Natural killer cell (primary cell): ENCODE measurements at regions not wholly inside any gene's neighbourhood (a gene's known extent, or its start where the extent isn't known, plus 50 kb on each side); places are given as distances from the start of the nearest gene placed in this dataset.

ENCODE experiments used
- ATAC-seq, 3 donors: fragments of 150-1000 bp in 2 of 3; fragments of 200-7000 bp in 1 of 3; cut with Tn5 transposase; 1 replicate in 1 of 3; 2 replicates in 2 of 3; pipeline ENCODE4 v1.10.0; 2021; ENCODE audit warnings: mild to moderate bottlenecking in 2 of 3, moderate library complexity in 2 of 3
- DNase-seq, 2 donors: peaks; one replicate each; pipeline versions ENCODE4 v3.0.0 to v3.0.0-alpha.2; 2013 to 2021; ENCODE audit warnings: mixed read lengths in 1 of 2
- H3K27ac ChIP-seq: one replicate; pipeline ENCODE4 v1.5.1; 2013; ENCODE audit warnings: mild to moderate bottlenecking, low read length
- H3K27me3 ChIP-seq: one replicate; pipeline ENCODE4 v1.6.1; 2013; ENCODE audit warnings: low read length; ENCODE audit not compliant: control insufficient read depth, insufficient read depth
- H3K36me3 ChIP-seq: one replicate; pipeline ENCODE4 v1.6.1; 2013; ENCODE audit warnings: low read length; ENCODE audit not compliant: control insufficient read depth, insufficient read depth
- H3K4me1 ChIP-seq: one replicate; pipeline ENCODE4 v1.6.1; 2013; ENCODE audit warnings: low read length; ENCODE audit not compliant: control insufficient read depth, insufficient read depth
- H3K4me3 ChIP-seq: one replicate; pipeline ENCODE4 v1.5.1; 2013; ENCODE audit warnings: low read length
- H3K9me3 ChIP-seq: one replicate; pipeline ENCODE4 v1.6.1; 2013; ENCODE audit warnings: low read length; ENCODE audit not compliant: control insufficient read depth, insufficient read depth
- H3K27ac Mint-ChIP-seq, 2 donors: one replicate each; pipeline ENCODE4 v1.8.0; 2022; ENCODE audit warnings: mild to moderate bottlenecking in 2 of 2, mixed read lengths in 2 of 2, moderate library complexity in 1 of 2
- H3K27me3 Mint-ChIP-seq, 2 donors: one replicate each; pipeline ENCODE4 v1.8.0; 2022; ENCODE audit warnings: low read depth in 2 of 2, mixed read lengths in 2 of 2
- H3K36me3 Mint-ChIP-seq: one replicate; pipeline ENCODE4 v1.8.0; 2022; ENCODE audit warnings: mixed read lengths
- H3K4me1 Mint-ChIP-seq, 2 donors: one replicate each; pipeline ENCODE4 v1.8.0; 2022; ENCODE audit warnings: mixed read lengths in 2 of 2
- H3K4me3 Mint-ChIP-seq: one replicate; pipeline ENCODE4 v1.8.0; 2022; ENCODE audit warnings: mild to moderate bottlenecking, moderate library complexity, mixed read lengths
- H3K9me3 Mint-ChIP-seq, 2 donors: one replicate each; pipeline ENCODE4 v1.8.0; 2022; ENCODE audit warnings: mixed read lengths in 2 of 2
- WGBS: methylation state at CpG from one replicate; pipeline ENCODE4 v1.1.7; 2013; ENCODE audit warnings: missing lambda C conversion rate; ENCODE audit not compliant: insufficient coverage; 5-methylcytosine and 5-hydroxymethylcytosine counted together
- intact Hi-C: fragments of 100-400 bp; cut with micrococcal nuclease; formaldehyde crosslinking; loops from one replicate; pipeline ENCODE4 v1.14.2; 2022
- TF ChIP-seq, protein P1 (sequence below): fragments of 200-600 bp; IDR thresholded peaks from one replicate; pipeline ENCODE4 v1.8.0; 2022; ENCODE audit warnings: antibody characterized with exemption

DNA sequence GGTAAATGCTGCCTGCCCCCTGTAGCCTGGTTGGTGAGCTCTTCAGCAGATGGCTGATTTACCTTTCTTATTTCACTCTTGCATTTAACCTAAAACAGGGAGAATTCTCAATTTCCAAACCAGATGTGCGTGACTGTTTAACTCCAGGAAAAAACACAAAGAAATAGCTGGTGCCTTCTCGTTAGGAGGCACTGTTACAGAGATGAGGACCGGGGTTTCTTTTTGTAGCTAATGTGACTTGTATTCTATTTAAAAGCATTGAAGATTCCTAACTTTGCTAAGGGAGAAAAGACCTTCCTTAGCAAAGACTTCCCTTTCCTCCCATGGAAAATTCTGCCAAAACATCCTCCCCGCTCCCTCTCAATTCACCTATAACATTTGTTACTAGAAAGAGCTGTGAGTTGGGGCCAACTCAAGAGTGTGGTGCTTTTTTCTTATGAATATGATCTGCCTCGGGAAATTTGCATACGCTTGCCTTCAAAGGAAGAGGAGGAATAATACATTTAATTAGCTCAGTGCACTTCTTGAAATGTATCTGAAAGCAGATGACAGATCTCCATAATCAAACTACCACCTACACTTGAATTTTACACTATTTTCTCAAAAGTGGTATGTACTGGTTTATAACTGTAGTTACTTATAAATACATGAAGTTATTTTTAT is 102.0 kb upstream of the ARID2 start:
- TF ChIP-seq, protein P1, sequence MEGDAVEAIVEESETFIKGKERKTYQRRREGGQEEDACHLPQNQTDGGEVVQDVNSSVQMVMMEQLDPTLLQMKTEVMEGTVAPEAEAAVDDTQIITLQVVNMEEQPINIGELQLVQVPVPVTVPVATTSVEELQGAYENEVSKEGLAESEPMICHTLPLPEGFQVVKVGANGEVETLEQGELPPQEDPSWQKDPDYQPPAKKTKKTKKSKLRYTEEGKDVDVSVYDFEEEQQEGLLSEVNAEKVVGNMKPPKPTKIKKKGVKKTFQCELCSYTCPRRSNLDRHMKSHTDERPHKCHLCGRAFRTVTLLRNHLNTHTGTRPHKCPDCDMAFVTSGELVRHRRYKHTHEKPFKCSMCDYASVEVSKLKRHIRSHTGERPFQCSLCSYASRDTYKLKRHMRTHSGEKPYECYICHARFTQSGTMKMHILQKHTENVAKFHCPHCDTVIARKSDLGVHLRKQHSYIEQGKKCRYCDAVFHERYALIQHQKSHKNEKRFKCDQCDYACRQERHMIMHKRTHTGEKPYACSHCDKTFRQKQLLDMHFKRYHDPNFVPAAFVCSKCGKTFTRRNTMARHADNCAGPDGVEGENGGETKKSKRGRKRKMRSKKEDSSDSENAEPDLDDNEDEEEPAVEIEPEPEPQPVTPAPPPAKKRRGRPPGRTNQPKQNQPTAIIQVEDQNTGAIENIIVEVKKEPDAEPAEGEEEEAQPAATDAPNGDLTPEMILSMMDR, result no peak
- intact Hi-C loops, result no loop called here
- WGBS, result 100% methylated on average over 3 of the region's 6 CpGs
- no peaks in the 10 kb centered on the region for H3K36me3 Mint-ChIP-seq
- ATAC-seq, result no peak
- H3K4me3 Mint-ChIP-seq, result no peak overlapping the region
- Histone ChIP-seq H3K4me1 (no peaks in the 10 kb centered on the region), H3K27me3 (no peaks in the 10 kb centered on the region), H3K36me3 (no peaks in the 10 kb centered on the region), H3K27ac (no peak overlapping the region), H3K9me3 (no peaks in the 10 kb centered on the region), H3K4me3 (no peak overlapping the region)
- no peak overlapping the region for H3K27ac Mint-ChIP-seq
- H3K4me1 Mint-ChIP-seq, result peaks cover 4 to 5% of the 10 kb centered on the region in 2 donors
- no peaks in the 10 kb centered on the region for H3K9me3 Mint-ChIP-seq
- no peaks in the 10 kb centered on the region for H3K27me3 Mint-ChIP-seq
- no peak for DNase-seq

DNA sequence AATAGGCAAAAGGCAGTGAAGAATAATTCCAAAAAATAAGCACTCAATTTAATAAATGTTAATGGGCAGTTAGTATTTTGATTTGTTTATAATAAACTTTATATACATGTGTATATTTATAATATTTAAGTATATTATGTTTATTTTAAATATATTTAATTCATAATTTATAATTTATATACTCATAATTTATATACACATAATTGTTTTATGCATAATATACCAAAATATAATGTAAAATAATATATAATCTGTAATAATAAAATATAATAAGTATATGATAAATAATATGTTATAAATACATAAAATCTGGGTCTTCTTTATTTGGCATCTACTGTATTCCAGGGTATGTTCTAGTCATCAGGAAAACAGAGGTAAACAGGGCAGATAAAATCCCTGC is 100.2 kb upstream of the ARID2 start:
- intact Hi-C loops, result no loop called here
- H3K4me3 Mint-ChIP-seq, result no peak overlapping the region
- ATAC-seq, result no peak

DNA sequence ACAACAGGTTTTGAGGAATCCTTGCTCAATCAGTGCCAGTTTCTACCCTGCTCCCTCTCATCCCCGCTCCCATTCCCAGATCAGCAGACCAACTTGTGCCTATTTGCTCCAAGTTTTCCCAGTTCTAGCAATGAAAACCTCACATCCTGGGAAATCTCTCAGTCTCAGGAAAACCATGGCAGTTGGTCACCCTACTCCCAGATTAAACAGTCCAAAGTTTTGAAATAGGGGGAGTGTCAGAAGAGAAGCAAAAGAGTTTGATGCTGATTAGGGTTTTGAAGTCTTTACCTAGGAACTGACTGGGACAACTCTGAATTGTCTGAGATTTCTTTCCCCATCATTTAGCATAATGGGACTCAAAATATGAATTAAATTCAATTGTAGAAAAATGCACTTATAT is 95.8 kb upstream of the ARID2 start:
- intact Hi-C loops, result no loop called here
- H3K4me1 ChIP-seq, result no peaks in the 10 kb centered on the region
- H3K27me3 Mint-ChIP-seq, result no peaks in the 10 kb centered on the region
- no peak overlapping the region for H3K4me3 ChIP-seq
- no peak overlapping the region for H3K27ac ChIP-seq
- no peaks in the 10 kb centered on the region for H3K4me1 Mint-ChIP-seq
- H3K27me3 ChIP-seq, result no peaks in the 10 kb centered on the region
- DNase-seq (no peak), ATAC-seq (no peak)
- H3K9me3 Mint-ChIP-seq, result no peaks in the 10 kb centered on the region
- H3K27ac Mint-ChIP-seq, result no peak overlapping the region
- no peak overlapping the region for H3K4me3 Mint-ChIP-seq
- no peaks in the 10 kb centered on the region for H3K36me3 Mint-ChIP-seq
- TF ChIP-seq, protein P1, result no peak
- 100% methylated on average over 1 of the region's 1 CpG for WGBS
- H3K36me3 ChIP-seq, result no peaks in the 10 kb centered on the region
- no peaks in the 10 kb centered on the region for H3K9me3 ChIP-seq

More for the DNA sequence above, 100.2 kb upstream of the ARID2 start:
- H3K9me3 ChIP-seq, result no peaks in the 10 kb centered on the region
- H3K4me1 ChIP-seq, result no peaks in the 10 kb centered on the region
- no peak overlapping the region for H3K4me3 ChIP-seq
- TF ChIP-seq, protein P1, result no peak
- Mint-ChIP-seq H3K27me3 (no peaks in the 10 kb centered on the region), H3K36me3 (no peaks in the 10 kb centered on the region), H3K4me1 (no peaks in the 10 kb centered on the region), H3K9me3 (no peaks in the 10 kb centered on the region), H3K27ac (no peak overlapping the region)
- DNase-seq, result no peak
- no peaks in the 10 kb centered on the region for H3K27me3 ChIP-seq
- no peaks in the 10 kb centered on the region for H3K36me3 ChIP-seq
- no peak overlapping the region for H3K27ac ChIP-seq

DNA sequence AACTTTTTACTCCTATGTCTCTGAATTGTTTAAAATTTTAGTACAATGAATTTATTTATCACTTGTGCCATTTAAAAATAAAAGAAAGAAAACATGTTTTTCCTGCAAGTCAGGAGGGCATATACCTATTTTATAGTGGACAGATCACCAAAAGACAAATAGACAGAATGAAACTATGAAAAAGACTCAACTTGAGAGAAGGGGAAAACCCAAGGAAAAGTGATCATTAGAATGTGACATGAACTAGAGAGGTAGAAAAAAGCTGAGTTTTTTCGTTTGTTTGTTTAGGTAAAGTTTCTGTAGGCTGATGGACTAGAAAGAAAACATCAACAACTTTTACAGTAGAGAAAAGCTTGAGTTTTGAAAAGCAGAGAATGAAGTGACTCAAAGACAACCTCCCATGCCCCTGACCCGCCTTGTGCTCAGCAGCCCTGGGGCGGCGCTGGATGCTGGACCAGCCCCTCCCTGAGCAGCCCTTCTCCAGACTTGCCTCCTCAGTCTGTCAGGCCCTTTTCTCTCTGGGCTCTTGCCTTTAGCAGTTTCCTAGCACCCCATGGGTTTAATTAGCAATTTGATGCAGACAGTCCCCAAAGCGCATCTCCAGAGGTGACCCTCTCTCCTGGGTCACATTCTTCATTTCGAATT is 95.1 kb upstream of the ARID2 start:
- Mint-ChIP-seq H3K4me1 (no peaks in the 10 kb centered on the region), H3K4me3 (no peak overlapping the region), H3K36me3 (no peaks in the 10 kb centered on the region), H3K27ac (no peak overlapping the region), H3K27me3 (no peaks in the 10 kb centered on the region), H3K9me3 (no peaks in the 10 kb centered on the region)
- ATAC-seq (no peak), DNase-seq (no peak)
- WGBS, result 89% methylated on average over 6 of the region's 6 CpGs
- TF ChIP-seq, protein P1, result no peak
- Histone ChIP-seq H3K4me3 (no peak overlapping the region), H3K9me3 (no peaks in the 10 kb centered on the region), H3K36me3 (no peaks in the 10 kb centered on the region), H3K27me3 (no peaks in the 10 kb centered on the region), H3K27ac (no peak overlapping the region), H3K4me1 (no peaks in the 10 kb centered on the region)
- intact Hi-C loops, result no loop called here
